ENCODE measurements at regions not wholly inside any gene's neighbourhood (a gene's known extent, or its start where the extent isn't known, plus 50 kb on each side); places are given as distances from the start of the nearest gene placed in this dataset.

- TF ChIP-seq, protein P1, sequence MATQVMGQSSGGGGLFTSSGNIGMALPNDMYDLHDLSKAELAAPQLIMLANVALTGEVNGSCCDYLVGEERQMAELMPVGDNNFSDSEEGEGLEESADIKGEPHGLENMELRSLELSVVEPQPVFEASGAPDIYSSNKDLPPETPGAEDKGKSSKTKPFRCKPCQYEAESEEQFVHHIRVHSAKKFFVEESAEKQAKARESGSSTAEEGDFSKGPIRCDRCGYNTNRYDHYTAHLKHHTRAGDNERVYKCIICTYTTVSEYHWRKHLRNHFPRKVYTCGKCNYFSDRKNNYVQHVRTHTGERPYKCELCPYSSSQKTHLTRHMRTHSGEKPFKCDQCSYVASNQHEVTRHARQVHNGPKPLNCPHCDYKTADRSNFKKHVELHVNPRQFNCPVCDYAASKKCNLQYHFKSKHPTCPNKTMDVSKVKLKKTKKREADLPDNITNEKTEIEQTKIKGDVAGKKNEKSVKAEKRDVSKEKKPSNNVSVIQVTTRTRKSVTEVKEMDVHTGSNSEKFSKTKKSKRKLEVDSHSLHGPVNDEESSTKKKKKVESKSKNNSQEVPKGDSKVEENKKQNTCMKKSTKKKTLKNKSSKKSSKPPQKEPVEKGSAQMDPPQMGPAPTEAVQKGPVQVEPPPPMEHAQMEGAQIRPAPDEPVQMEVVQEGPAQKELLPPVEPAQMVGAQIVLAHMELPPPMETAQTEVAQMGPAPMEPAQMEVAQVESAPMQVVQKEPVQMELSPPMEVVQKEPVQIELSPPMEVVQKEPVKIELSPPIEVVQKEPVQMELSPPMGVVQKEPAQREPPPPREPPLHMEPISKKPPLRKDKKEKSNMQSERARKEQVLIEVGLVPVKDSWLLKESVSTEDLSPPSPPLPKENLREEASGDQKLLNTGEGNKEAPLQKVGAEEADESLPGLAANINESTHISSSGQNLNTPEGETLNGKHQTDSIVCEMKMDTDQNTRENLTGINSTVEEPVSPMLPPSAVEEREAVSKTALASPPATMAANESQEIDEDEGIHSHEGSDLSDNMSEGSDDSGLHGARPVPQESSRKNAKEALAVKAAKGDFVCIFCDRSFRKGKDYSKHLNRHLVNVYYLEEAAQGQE (IDR thresholded peaks at IDR 0.05): no peak
- TF ChIP-seq CHD2 (IDR thresholded peaks at IDR 0.05; ENCODE audit: low read length, partially characterized antibody) (no peak), CBX8 (IDR thresholded peaks at IDR 0.05) (no peak), RCOR1 (IDR thresholded peaks at IDR 0.05; ENCODE audit: low read depth, low read length) (no peak), ZC3H11A (IDR thresholded peaks at IDR 0.05) (no peak), RAD21 (conservative IDR thresholded peaks at IDR 0.05 in 1 of 2, IDR thresholded peaks at IDR 0.05 in 1 of 2) (no peak)
Measured at GRCh38 chr13:69496981-69497380, 610.6 kb upstream of the ATXN8OS start (continued).

DNA sequence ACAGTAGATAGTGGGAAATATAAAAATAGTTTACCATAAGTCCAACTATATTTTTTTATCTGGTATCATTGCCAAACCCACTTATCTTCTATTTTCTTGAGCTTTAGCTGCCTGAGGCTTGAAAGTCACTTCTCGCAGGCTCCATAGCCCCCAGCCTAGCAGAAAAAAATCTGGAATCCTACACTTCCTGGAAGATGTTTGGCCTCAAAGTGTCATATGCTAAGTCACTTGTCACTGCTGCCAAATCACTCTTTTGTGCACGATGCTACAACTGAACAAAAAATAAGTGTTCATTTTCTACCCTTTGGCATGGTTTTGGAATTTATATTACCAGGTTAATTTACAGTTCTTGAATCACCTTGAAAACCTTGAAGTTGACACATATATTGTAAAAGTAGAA lies 612.5 kb upstream of the ATXN8OS start:
- Histone ChIP-seq H3K4me3 (no peak overlapping the region), H3K4me2 (no peak overlapping the region), H3K27ac (no peak overlapping the region), H3K9me3 (no peaks in the 10 kb centered on the region), H3K4me1 (no peaks in the 10 kb centered on the region)
- CTCF ChIA-PET: no interaction called here
- DNase-seq (ENCODE audit: low read depth in 1 of 2, low spot score in 1 of 2) (no peak), FAIRE-seq (no peak), ATAC-seq (no peak)
- TF ChIP-seq, protein P2, sequence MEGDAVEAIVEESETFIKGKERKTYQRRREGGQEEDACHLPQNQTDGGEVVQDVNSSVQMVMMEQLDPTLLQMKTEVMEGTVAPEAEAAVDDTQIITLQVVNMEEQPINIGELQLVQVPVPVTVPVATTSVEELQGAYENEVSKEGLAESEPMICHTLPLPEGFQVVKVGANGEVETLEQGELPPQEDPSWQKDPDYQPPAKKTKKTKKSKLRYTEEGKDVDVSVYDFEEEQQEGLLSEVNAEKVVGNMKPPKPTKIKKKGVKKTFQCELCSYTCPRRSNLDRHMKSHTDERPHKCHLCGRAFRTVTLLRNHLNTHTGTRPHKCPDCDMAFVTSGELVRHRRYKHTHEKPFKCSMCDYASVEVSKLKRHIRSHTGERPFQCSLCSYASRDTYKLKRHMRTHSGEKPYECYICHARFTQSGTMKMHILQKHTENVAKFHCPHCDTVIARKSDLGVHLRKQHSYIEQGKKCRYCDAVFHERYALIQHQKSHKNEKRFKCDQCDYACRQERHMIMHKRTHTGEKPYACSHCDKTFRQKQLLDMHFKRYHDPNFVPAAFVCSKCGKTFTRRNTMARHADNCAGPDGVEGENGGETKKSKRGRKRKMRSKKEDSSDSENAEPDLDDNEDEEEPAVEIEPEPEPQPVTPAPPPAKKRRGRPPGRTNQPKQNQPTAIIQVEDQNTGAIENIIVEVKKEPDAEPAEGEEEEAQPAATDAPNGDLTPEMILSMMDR (IDR thresholded peaks at IDR 0.05): no peak
- POLR2A ChIA-PET: no interaction called here
- WGBS (ENCODE audit: missing lambda C conversion rate): 6% methylated on average over 2 of the region's 2 CpGs

- no peak for DNase-seq (ENCODE audit: low read depth in 1 of 2, low spot score in 1 of 2)
- H3K4me3 ChIP-seq: no peak overlapping the region
- FAIRE-seq: no peak
- no peaks in the 10 kb centered on the region for H3K9me3 ChIP-seq
- no peak for ATAC-seq
- H3K4me1 ChIP-seq: no peaks in the 10 kb centered on the region
- ChIA-PET CTCF (no interaction called here), POLR2A (no interaction called here)
- H3K4me2 ChIP-seq: no peak overlapping the region
- H3K27ac ChIP-seq: no peak overlapping the region
- TF ChIP-seq CHD4 (IDR thresholded peaks at IDR 0.05; ENCODE audit: borderline replicate concordance) (no peak), ZC3H11A (IDR thresholded peaks at IDR 0.05) (no peak), MYC (IDR thresholded peaks at IDR 0.05; ENCODE audit: borderline replicate concordance, low read length) (no peak), ZNF302 (CRISPR knock-in tag; IDR thresholded peaks at IDR 0.05) (no peak), KDM1A (IDR thresholded peaks at IDR 0.05; ENCODE audit: low read depth) (no peak), SREBF2 (IDR thresholded peaks at IDR 0.05) (no peak), RFX5 (IDR thresholded peaks at IDR 0.05) (no peak), FOXS1 (CRISPR knock-in tag; IDR thresholded peaks at IDR 0.05) (no peak), MAZ (IDR thresholded peaks at IDR 0.05; ENCODE audit: borderline replicate concordance, low read depth, low read length) (no peak), FOSB (CRISPR knock-in tag; IDR thresholded peaks at IDR 0.05) (no peak), FOSL2 (IDR thresholded peaks at IDR 0.05) (no peak), FOSL2 (CRISPR knock-in tag; IDR thresholded peaks at IDR 0.05) (no peak), RAD21 (conservative IDR thresholded peaks at IDR 0.05 in 1 of 2, IDR thresholded peaks at IDR 0.05 in 1 of 2) (no peak)
- TF ChIP-seq, protein P3, sequence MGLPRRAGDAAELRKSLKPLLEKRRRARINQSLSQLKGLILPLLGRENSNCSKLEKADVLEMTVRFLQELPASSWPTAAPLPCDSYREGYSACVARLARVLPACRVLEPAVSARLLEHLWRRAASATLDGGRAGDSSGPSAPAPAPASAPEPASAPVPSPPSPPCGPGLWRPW (IDR thresholded peaks at IDR 0.05): no peak
Measured at GRCh38 chr13:69487576-69487975, 620.0 kb upstream of the ATXN8OS start.
